Brain microvascular endothelial cell (primary cell): ENCODE measurements at regions not wholly inside any gene's neighbourhood (a gene's known extent, or its start where the extent isn't known, plus 50 kb on each side); places are given as distances from the start of the nearest gene placed in this dataset.

ENCODE experiments used
- DNase-seq: peaks from one replicate; pipeline ENCODE4 v3.0.0-alpha.2; 2020
- H3K27ac ChIP-seq: fragments of 250-450 bp; sonication (Bioruptor Pico); 2 replicates; pipeline ENCODE4 v1.5.1; 2020; ENCODE audit warnings: mild to moderate bottlenecking, moderate library complexity
- H3K27me3 ChIP-seq: fragments of 250-450 bp; sonication (Bioruptor Pico); replicated peaks from 2 replicates; pipeline ENCODE4 v1.5.1; 2020; ENCODE audit warnings: mild to moderate bottlenecking
- H3K36me3 ChIP-seq: fragments of 250-450 bp; sonication (Bioruptor Pico); replicated peaks from 2 replicates; pipeline ENCODE4 v1.5.1; 2020; ENCODE audit warnings: mild to moderate bottlenecking
- H3K4me3 ChIP-seq: 2 replicates; pipeline ENCODE4 v1.5.1; 2011; ENCODE audit warnings: low read depth, mild to moderate bottlenecking, control low read depth, low read length, moderate library complexity
- CTCF ChIP-seq: IDR thresholded peaks from 2 replicates; pipeline ENCODE4 v1.5.1; 2011; ENCODE audit warnings: low read depth, mild to moderate bottlenecking, moderate library complexity, low read length, control low read depth, inconsistent platforms; ENCODE audit errors: missing control alignments
- in situ Hi-C: cut with HindIII; loops from 2 replicates; pipeline ENCODE4 v1.10.0; 2017; ENCODE audit warnings: low sequenced_read_pairs, low pct_ligation_motif_present

- in situ Hi-C loops, result no loop called here
- no peak for TF ChIP-seq CTCF
- no peak overlapping the region for H3K4me3 ChIP-seq
- H3K27me3 ChIP-seq, result no peaks in the 10 kb centered on the region
- H3K27ac ChIP-seq, result no peak overlapping the region
- H3K36me3 ChIP-seq, result no peaks in the 10 kb centered on the region
- no peak for DNase-seq
Measured at GRCh38 chr17:71398025-71398424, 722.8 kb upstream of the SOX9 start.

GRCh38 chr17:71398800-71399219 lies 722.0 kb upstream of the SOX9 start:
- no peak for TF ChIP-seq CTCF
- Histone ChIP-seq H3K27me3 (no peaks in the 10 kb centered on the region), H3K27ac (no peak overlapping the region), H3K4me3 (no peak overlapping the region), H3K36me3 (no peaks in the 10 kb centered on the region)
- in situ Hi-C loops, result no loop called here
- no peak for DNase-seq

- H3K4me3 ChIP-seq, result no peak overlapping the region
- H3K27ac ChIP-seq, result no peak overlapping the region
- in situ Hi-C loops, result no loop called here
- H3K36me3 ChIP-seq, result no peaks in the 10 kb centered on the region
- DNase-seq, result no peak
- H3K27me3 ChIP-seq, result no peaks in the 10 kb centered on the region
- no peak for TF ChIP-seq CTCF
Measured at GRCh38 chr17:71399221-71399620, 721.6 kb upstream of the SOX9 start.

- in situ Hi-C loops, result no loop called here
- Histone ChIP-seq H3K27ac (no peak overlapping the region), H3K4me3 (no peak overlapping the region), H3K27me3 (no peaks in the 10 kb centered on the region), H3K36me3 (no peaks in the 10 kb centered on the region)
- TF ChIP-seq CTCF, result no peak
- DNase-seq, result no peak
Measured at GRCh38 chr17:71399649-71400048, 721.2 kb upstream of the SOX9 start.

- DNase-seq, result no peak
- TF ChIP-seq CTCF, result no peak
- Histone ChIP-seq H3K4me3 (no peak overlapping the region), H3K36me3 (no peaks in the 10 kb centered on the region), H3K27ac (no peak overlapping the region), H3K27me3 (no peaks in the 10 kb centered on the region)
- in situ Hi-C loops, result no loop called here
Measured at GRCh38 chr17:71402007-71402406, 718.8 kb upstream of the SOX9 start.

- no peaks in the 10 kb centered on the region for H3K27me3 ChIP-seq
- DNase-seq, result no peak
- in situ Hi-C loops, result no loop called here
- H3K27ac ChIP-seq, result no peak overlapping the region
- H3K36me3 ChIP-seq, result no peaks in the 10 kb centered on the region
- no peak overlapping the region for H3K4me3 ChIP-seq
- no peak for TF ChIP-seq CTCF
Measured at GRCh38 chr17:71402661-71403141, 718.1 kb upstream of the SOX9 start.
